HG03460 (cell line): ENCODE measurements at regions not wholly inside any gene's neighbourhood (a gene's known extent, or its start where the extent isn't known, plus 50 kb on each side); places are given as distances from the start of the nearest gene placed in this dataset.
"Not testable (repeated sequence)": the region's sequence is repeated elsewhere in the genome, so short reads cannot be mapped to it uniquely, and the experiment has no call there.

ENCODE experiments used
- ATAC-seq: cut with Tn5 transposase; IDR thresholded peaks from one replicate; pipeline ENCODE4 v1.9.1; 2021; ENCODE audit not compliant: unreplicated experiment

GRCh38 chr2:77578354-77578753, 56.2 kb upstream of the LRRTM4 start:
- ATAC-seq = no peak

- ATAC-seq = no peak
Observed at GRCh38 chr2:77579076-77579769, 57.0 kb upstream of the LRRTM4 start.

- no peak for ATAC-seq
Observed at GRCh38 chr2:77588438-77588837, 66.3 kb upstream of the LRRTM4 start.

DNA sequence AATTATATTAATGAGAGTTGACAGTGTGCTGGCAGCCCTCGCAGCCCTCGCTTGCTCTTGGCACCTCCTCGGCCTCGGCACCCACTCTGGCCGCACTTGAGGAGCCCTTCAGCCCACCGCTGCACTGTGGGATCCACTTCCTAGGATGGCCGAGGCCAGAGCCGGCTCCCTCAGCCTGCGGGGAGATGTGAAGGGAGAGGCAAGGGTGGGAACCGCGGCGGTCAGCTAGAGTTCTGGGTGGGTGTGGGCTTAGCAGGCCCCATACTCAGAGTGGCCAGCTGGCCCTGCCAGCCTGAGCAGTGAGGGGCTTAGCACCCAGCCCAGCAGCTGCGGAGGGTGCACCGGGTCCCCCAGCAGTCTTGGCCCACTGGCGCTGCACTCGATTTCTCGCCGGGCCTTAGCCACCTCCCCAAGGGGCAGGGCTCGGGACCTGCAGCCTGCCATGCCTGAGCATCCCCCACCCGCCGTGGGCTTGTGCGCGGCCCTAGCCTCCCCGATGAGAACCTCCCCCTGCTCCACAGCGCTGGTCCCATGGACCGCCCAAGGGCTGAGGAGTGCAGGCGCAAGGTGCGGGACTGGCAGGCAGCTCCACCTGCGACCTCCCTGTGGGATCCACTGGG, 68.2 kb upstream of the LRRTM4 start:
- ATAC-seq = no peak

GRCh38 chr2:77592955-77593354, 70.8 kb upstream of the LRRTM4 start:
- ATAC-seq = not testable (repeated sequence)

- ATAC-seq = no peak
Observed at GRCh38 chr2:77602771-77603170, 80.6 kb upstream of the LRRTM4 start.

DNA sequence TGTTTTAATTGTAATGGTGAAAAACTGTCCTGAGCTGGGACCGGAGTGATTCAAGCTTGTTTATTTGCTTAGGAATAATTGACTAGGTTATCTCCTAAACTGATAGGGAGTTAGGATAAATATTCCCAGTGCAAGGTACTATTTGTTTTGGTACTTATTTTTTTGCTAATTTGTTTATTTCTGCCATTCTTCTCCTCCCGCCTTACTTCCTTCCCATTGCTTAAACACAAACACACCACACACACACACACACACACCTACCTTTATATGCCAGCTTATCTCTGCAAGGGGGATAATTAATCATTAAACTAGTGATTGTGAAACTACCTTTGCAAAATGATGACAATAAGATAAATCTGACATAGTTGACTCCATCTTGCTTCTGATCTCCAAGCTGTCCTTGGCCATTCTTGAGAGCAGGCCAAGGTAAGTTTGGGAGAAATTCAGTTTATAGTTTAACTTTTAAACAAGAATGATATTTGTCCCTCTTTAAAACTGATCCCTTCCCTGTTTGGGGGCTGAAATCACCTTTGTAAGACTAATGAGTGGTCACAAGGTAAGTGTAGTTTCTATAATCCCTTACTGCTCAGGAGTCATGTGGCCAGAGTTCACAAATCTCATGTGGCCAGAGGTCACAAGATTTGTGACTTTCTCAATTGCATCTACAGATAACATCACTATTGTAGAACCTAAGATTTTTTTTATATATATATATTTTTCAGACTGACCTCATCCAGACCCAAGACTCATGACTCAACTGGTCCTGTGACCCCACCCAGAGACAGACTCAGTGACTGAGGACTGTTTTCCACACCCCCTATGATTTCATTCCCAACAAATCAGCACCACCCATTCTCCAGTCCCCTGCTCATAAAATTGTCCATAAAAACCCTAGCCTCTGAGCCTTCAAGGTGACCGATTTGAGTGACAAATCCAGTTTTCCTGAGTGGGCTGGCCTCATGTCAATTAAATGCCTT, 83.1 kb upstream of the LRRTM4 start:
- no peak for ATAC-seq

- ATAC-seq = no peak
Observed at GRCh38 chr2:77608510-77608909, 86.3 kb upstream of the LRRTM4 start.

- ATAC-seq = no peak
Observed at GRCh38 chr2:77629539-77629938, 107.4 kb upstream of the LRRTM4 start.

- ATAC-seq = no peak
Observed at GRCh38 chr2:77631007-77631406, 108.8 kb upstream of the LRRTM4 start.

GRCh38 chr2:77633601-77634000, 111.4 kb upstream of the LRRTM4 start:
- no peak for ATAC-seq

DNA sequence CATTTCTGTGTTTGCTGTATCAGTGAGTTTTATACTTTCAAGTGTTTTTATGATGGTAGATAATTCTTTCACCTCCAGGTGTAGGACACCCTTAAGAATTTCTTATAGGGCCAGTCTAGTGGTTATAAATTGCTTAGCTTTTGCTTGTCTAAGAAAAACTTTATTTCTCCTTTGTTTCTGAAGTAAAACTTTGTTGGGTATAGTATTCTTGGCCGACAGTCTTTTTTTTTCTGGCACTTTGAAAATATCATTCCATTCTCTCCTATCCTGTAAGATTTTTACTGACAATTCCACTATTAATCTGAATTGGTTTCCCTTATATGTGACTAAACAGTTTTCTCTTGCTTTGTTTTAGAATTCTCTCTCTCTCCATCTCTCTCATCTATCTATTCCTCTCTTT, 118.7 kb upstream of the LRRTM4 start:
- ATAC-seq = no peak

- no peak for ATAC-seq
Observed at GRCh38 chr2:77642339-77642738, 120.2 kb upstream of the LRRTM4 start.

GRCh38 chr2:77649856-77650255, 127.7 kb upstream of the LRRTM4 start:
- ATAC-seq = no peak

- no peak for ATAC-seq
Observed at GRCh38 chr2:77652499-77652898, 130.3 kb upstream of the LRRTM4 start.

GRCh38 chr2:77664491-77664890, 142.3 kb upstream of the LRRTM4 start:
- no peak for ATAC-seq

DNA sequence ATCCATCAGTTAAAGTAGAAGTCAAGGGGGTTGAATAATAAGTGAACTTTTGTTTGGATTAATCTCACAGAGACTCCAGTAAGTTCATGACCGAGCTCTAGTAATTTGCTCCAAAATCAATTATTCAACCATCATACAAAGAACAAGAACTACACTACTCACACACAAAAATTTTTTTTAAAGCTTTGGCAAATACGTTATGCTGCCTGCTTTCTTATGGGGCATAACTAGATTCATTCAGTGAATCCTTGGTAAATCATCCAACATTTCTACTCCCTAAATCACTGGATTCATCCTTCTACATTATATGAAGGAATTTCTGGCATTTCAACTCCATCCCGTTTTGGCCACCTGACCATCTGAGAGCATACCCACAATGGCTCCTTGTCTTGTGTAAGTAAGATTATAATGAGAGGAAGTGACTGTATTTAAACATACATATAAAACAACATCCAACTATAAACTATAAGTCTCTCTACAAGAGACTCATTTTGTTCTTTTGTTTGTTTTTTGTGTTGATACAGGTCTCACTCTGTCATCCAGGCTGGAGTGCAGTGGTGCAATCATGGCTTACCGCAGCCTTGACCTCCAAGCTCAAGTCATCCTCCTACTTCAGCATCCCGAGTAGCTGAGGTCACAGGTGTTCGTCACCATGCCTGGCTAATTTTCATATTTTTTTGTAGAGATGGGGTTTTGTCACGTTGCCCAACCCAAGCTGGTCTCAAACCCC, 144.2 kb upstream of the LRRTM4 start:
- no peak for ATAC-seq

DNA sequence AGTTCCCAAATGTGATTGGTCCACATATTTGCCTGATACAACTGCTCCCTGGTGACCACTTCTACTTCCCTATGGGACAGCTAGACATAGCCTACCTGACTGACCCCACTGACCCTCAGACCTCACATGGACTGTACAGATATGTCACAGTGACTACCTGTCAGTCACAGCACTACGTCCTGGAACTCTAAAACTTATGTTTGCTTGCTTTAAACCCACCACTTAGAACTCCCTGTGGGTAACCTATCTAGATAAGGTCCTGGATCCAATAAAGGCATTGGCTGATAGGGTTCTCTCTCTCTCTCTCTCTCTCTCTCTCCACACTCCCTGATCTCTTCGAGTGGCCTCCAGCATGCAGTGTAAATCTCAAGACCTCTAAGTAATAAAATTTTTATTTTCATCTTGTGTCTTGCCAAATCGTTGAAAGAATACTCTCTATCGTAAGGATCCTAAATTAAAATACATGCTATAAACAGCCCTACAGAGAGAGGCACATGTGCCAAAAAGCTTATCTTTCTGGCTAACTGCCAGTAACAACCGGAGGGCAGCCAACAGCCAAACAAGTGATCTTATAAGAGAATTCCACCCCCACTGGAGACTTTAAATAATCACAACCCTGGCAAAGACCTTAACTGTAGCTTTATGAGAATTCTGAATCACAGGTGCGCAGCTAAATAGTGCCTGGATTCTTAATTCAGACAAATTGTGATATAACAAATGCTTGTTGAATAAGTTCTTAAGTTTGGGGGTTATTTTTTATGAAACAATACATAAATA, 162.6 kb upstream of the LRRTM4 start:
- not testable (repeated sequence) for ATAC-seq

DNA sequence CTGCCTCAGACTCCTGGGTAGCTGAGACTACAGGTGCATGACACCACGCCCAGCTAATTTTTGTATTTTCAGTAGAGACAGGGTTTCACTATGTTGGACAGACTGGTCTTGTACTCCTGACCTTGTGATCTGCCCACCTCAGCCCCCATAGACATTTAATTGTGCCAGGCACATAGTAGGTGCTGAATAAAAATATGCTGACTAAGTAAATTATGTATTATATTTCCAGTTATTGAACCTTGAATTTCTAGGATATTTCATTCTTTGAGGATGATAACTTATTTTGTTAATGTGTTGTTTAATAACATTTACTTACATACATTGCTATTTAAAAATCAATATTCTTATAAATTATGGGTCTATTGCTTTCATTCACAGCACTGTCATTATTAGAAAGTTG, 190.4 kb upstream of the LRRTM4 start:
- ATAC-seq = no peak

GRCh38 chr2:77713412-77713811, 191.2 kb upstream of the LRRTM4 start:
- ATAC-seq = no peak
